ENCODE measurements at regions not wholly inside any gene's neighbourhood (a gene's known extent, or its start where the extent isn't known, plus 50 kb on each side); places are given as distances from the start of the nearest gene placed in this dataset.
"Not testable (repeated sequence)": the region's sequence is repeated elsewhere in the genome, so short reads cannot be mapped to it uniquely, and the experiment has no call there.

DNA sequence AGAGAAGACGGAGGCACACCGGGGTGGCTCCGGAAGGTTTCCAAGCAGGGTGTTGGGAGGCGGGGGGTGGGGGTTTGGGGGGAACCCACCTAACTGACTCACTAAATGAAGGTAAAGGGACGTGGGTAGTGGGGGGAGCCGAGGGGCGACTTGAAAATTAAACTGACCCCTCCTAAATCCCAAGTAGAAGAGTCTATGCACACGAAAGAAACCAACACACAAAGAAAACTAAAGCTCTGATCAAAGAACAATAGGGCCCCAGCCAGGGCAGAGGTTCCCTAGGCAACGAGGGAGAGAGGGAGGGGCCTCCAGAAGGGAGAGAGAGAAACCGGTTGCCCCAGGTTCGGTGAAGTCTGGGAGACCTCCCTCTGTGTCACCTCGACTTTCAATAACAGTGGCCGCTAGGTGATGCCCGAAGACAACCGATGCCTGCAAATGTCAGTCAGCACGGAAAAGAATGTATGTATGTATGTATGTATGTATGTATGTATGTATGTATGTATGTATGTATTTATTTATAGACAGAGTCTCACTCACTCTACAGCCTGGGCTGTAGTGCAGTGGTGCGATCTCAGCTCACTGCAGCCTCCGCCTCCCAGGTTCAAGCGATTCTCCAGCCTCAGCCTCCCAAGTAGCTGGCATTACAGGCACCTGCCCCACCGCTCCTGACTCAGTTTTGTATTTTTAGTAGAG lies 106.7 kb upstream of the ANKRD30BL start:
- H3K4me3 Mint-ChIP-seq; H3K27me3 Mint-ChIP-seq; H3K9me3 Mint-ChIP-seq; H3K27ac Mint-ChIP-seq; H3K4me1 Mint-ChIP-seq (ENCODE audit: unreplicated experiment); H3K36me3 Mint-ChIP-seq: not testable (repeated sequence)
- DNase-seq (ENCODE audit: extremely low spot score, unreplicated experiment), result peak; percentile 86
- TF ChIP-seq CTCF (conservative IDR thresholded peaks at IDR 0.05), result peak; percentile 79

DNA sequence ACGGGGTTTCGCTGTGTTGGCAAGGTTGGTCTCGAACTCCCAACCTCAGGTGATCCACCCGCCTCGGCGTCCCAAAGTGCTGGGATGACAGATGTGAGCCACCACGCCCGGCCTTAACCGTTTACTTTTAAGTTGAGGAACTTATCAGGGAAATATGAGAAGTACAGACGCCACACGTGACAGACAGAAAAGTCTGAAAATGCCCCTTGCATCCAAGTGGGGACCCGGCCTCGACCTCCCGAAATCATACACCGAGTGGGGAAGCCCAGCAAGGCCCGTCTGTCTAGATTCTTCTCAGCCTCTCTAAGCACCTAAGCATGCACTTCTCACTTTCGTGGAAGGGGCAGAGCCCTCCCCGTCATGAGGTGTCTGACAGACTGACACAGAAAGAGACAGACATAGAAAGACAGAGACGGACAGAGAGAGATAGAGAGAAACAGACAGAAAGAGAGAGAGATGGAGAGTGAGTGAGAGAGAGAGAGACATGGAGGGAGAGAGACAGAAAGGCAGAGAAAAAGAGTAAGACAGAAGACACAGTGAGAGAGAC lies 107.3 kb upstream of the ANKRD30BL start:
- Mint-ChIP-seq H3K27ac (no peak overlapping the region), H3K4me3 (no peak overlapping the region), H3K9me3 (no peaks in the 10 kb centered on the region), H3K36me3 (no peaks in the 10 kb centered on the region), H3K4me1 (ENCODE audit: unreplicated experiment) (peaks cover 3% of the 10 kb centered on the region), H3K27me3 (no peaks in the 10 kb centered on the region)
- DNase-seq (ENCODE audit: extremely low spot score, unreplicated experiment), result no peak
- no peak for TF ChIP-seq CTCF (conservative IDR thresholded peaks at IDR 0.05)

- Mint-ChIP-seq H3K4me1 (ENCODE audit: unreplicated experiment) (peaks cover 3% of the 10 kb centered on the region), H3K4me3 (no peak overlapping the region), H3K27me3 (no peaks in the 10 kb centered on the region), H3K9me3 (no peaks in the 10 kb centered on the region), H3K27ac (no peak overlapping the region), H3K36me3 (no peaks in the 10 kb centered on the region)
- no peak for DNase-seq (ENCODE audit: extremely low spot score, unreplicated experiment)
- TF ChIP-seq CTCF (conservative IDR thresholded peaks at IDR 0.05), result no peak
These were observed 108.5 kb upstream of the ANKRD30BL start for GRCh38 chr2:132270255-132270654.

DNA sequence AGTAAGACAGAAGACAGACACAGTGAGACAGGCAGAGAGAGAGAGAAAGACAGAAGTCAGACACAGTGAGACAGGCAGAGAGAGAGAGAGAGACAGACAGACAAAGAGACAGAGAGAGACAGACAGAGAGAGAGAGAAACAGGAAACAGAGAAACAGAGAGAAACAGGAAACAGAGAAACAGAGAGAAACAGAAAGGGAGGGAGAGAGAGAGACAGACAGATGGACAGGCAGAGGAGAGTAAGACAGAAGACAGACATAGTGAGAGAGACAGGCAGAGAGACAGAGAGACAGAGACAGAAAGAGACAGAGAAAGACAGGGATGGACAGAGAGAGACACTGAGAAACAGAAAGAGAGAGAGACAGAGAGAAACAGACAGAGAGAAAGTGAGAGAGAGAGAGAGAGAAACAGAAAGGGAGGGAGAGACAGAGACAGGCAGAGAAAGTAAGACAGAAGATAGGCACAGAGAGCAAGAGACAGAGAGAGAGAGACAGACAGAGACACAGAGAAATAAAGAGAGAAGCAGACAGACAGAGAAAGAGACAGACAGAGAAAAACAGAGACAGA lies 109.3 kb upstream of the ANKRD30BL start:
- H3K4me3 Mint-ChIP-seq, result no peak overlapping the region
- DNase-seq (ENCODE audit: extremely low spot score, unreplicated experiment), result no peak
- no peaks in the 10 kb centered on the region for H3K9me3 Mint-ChIP-seq

DNA sequence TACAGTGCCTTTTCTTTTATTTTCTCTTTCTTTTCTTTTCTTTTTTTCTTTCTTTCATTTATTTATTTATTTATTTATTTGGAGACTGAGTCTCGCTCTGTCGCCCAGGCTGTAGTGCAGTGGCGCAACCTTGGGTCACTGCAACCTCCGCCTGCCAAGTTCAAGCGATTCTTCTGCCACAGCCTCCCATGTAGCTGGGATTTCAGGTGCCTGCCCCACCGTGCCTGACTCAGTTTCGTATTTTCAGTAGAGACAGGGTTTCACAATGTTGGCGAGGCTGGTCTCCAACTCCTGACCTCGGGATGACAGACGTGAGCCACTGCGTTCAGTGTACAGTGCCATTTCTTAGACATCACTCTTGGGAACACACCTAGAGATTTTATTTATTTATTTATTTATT lies 110.0 kb upstream of the ANKRD30BL start:
- not testable (repeated sequence) for H3K27ac Mint-ChIP-seq; H3K4me3 Mint-ChIP-seq; H3K27me3 Mint-ChIP-seq; H3K9me3 Mint-ChIP-seq; DNase-seq (ENCODE audit: extremely low spot score, unreplicated experiment); H3K36me3 Mint-ChIP-seq; H3K4me1 Mint-ChIP-seq (ENCODE audit: unreplicated experiment)

More for the DNA sequence above, 109.3 kb upstream of the ANKRD30BL start:
- Mint-ChIP-seq H3K27me3 (no peaks in the 10 kb centered on the region), H3K36me3 (no peaks in the 10 kb centered on the region), H3K4me1 (ENCODE audit: unreplicated experiment) (peaks cover 3% of the 10 kb centered on the region), H3K27ac (no peak overlapping the region)
- no peak for TF ChIP-seq CTCF (conservative IDR thresholded peaks at IDR 0.05)

- no peak overlapping the region for H3K27ac Mint-ChIP-seq
- DNase-seq (ENCODE audit: extremely low spot score, unreplicated experiment), result no peak
- H3K4me1 Mint-ChIP-seq (ENCODE audit: unreplicated experiment), result peaks cover 3% of the 10 kb centered on the region
- no peaks in the 10 kb centered on the region for H3K27me3 Mint-ChIP-seq
- H3K4me3 Mint-ChIP-seq, result no peak overlapping the region
- no peaks in the 10 kb centered on the region for H3K36me3 Mint-ChIP-seq
- TF ChIP-seq CTCF (conservative IDR thresholded peaks at IDR 0.05), result no peak
- H3K9me3 Mint-ChIP-seq, result no peaks in the 10 kb centered on the region
These were observed 111.0 kb upstream of the ANKRD30BL start for GRCh38 chr2:132272713-132273112.

DNA sequence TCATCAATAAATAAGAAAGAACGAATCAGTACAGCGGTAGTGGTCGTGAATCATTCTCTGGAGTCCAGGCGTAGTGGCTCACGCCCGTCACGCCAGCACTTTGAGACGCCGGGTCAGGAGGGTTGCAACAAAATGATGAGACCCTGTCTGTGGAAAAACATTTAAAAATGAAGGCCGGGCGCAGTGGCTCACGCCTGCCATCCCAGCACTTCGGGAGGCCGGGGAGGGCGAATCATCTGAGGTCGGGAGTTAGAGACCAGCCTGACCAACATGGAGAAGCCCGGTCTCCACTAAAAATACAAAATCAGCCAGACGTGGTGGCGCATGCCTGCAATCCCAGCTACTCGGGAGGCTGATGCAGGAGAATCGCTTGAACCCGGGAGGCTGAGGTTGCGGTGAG lies 111.8 kb upstream of the ANKRD30BL start:
- H3K27ac Mint-ChIP-seq; H3K27me3 Mint-ChIP-seq; H3K4me3 Mint-ChIP-seq; H3K9me3 Mint-ChIP-seq; H3K36me3 Mint-ChIP-seq; H3K4me1 Mint-ChIP-seq (ENCODE audit: unreplicated experiment); DNase-seq (ENCODE audit: extremely low spot score, unreplicated experiment): not testable (repeated sequence)

Measured in type B pancreatic cell (in vitro differentiated cells).